ENCODE measurements at regions not wholly inside any gene's neighbourhood (a gene's known extent, or its start where the extent isn't known, plus 50 kb on each side); places are given as distances from the start of the nearest gene placed in this dataset.

DNA sequence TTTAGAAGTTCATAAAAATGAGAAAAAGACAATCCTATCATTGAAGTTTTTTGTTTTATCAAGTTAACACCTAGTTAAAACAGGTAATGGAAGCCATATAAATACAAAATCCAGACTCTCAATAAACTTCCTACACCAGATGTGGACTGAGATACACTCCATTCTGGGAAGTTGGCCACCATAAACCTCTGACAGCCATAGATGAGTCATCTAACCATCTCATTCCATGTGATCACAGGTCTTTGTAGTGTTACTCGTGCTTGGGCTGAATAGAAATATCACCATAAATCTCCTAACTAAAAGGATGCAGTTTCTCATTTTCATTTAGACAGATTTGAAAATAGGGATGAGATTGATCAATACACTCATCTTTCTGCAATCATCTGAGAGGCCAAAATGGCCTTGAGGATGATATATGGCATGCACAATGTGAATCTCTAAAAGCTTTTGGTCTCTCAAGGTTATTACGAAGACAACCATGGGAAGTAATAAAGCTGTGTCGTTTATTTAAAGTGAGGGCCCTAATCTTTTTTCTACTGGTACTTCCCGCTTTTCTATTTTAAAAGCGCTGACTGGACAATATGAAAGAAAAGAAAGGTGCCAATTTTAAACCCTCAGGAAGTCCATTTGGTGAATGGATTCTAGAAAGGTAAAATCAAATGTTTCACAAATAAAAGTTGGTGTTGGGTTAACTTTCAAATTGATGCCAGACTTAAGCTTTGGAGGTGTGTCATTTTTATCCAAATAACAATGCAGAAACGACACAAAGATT is 155.5 kb downstream of the POLR2M start:
- H3K27me3 Mint-ChIP-seq (ENCODE audit: low read depth) = peaks cover 2% of the 10 kb centered on the region
- H3K4me3 Mint-ChIP-seq = no peak overlapping the region
- Histone ChIP-seq H2BK12ac (ENCODE audit: insufficient read length, low read depth, low read length) (no peak overlapping the region), H3K27ac (ENCODE audit: insufficient read length, low read depth, low read length) (no peak overlapping the region), H2AK5ac (ENCODE audit: insufficient read length, low read length) (no peak overlapping the region), H4K20me1 (ENCODE audit: control insufficient read depth, insufficient read depth, insufficient read length) (no peaks in the 10 kb centered on the region), H3K79me1 (ENCODE audit: insufficient read depth, low read depth, low read length, poor library complexity, severe bottlenecking) (no peaks in the 10 kb centered on the region), H3K9ac (ENCODE audit: extremely low read depth, insufficient read length, low read length) (no peak overlapping the region), H4K8ac (replicated peaks; ENCODE audit: insufficient read length, low read depth, low read length) (no peak overlapping the region), H2BK120ac (ENCODE audit: low read depth, low read length, poor library complexity, severe bottlenecking) (no peak overlapping the region), H3K4ac (ENCODE audit: low read depth, low read length) (no peak overlapping the region), H3K23ac (ENCODE audit: insufficient read length, low read depth, low read length) (no peak overlapping the region), H3T11ph (ENCODE audit: low read length) (no peak overlapping the region), H3K23me2 (ENCODE audit: insufficient read length, low read depth, low read length, poor library complexity, severe bottlenecking) (no peaks in the 10 kb centered on the region), H3K27me3 (ENCODE audit: insufficient read depth, low read length) (no peaks in the 10 kb centered on the region), H3K4me1 (ENCODE audit: insufficient read depth, low read length) (no peaks in the 10 kb centered on the region), H2BK5ac (ENCODE audit: insufficient read length, low read length) (no peak overlapping the region), H2AFZ (ENCODE audit: low read length) (no peak overlapping the region), H2BK20ac (ENCODE audit: low read depth, low read length, poor library complexity, severe bottlenecking) (no peak overlapping the region), H3K4me2 (ENCODE audit: insufficient read depth, insufficient read length, low read length) (no peak overlapping the region), H3K79me2 (ENCODE audit: insufficient read depth, low read length) (no peaks in the 10 kb centered on the region), H3K18ac (ENCODE audit: insufficient read length, low read depth, low read length) (no peak overlapping the region), H3K9me3 (ENCODE audit: control insufficient read depth, low read depth, low read length) (no peaks in the 10 kb centered on the region), H3K56ac (ENCODE audit: insufficient read length, low read depth, low read length) (no peak overlapping the region), H4K5ac (ENCODE audit: insufficient read length, low read depth, low read length) (no peak overlapping the region), H4K91ac (ENCODE audit: insufficient read length, low read depth, low read length) (no peak overlapping the region), H3K14ac (ENCODE audit: insufficient read depth, low read length) (no peak overlapping the region), H2BK15ac (ENCODE audit: low read depth, low read length) (no peak overlapping the region)
- H3K36me3 Mint-ChIP-seq (ENCODE audit: insufficient read depth in 1 of 3, low read depth in 3 of 3) = no peaks in the 10 kb centered on the region
- TF ChIP-seq, protein P1, sequence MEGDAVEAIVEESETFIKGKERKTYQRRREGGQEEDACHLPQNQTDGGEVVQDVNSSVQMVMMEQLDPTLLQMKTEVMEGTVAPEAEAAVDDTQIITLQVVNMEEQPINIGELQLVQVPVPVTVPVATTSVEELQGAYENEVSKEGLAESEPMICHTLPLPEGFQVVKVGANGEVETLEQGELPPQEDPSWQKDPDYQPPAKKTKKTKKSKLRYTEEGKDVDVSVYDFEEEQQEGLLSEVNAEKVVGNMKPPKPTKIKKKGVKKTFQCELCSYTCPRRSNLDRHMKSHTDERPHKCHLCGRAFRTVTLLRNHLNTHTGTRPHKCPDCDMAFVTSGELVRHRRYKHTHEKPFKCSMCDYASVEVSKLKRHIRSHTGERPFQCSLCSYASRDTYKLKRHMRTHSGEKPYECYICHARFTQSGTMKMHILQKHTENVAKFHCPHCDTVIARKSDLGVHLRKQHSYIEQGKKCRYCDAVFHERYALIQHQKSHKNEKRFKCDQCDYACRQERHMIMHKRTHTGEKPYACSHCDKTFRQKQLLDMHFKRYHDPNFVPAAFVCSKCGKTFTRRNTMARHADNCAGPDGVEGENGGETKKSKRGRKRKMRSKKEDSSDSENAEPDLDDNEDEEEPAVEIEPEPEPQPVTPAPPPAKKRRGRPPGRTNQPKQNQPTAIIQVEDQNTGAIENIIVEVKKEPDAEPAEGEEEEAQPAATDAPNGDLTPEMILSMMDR (conservative IDR thresholded peaks at IDR 0.05) = no peak
- WGBS (ENCODE audit: extremely low coverage, insufficient read length, low lambda C conversion rate) = no CpG with 5 or more reads among the region's 6 CpGs
- H3K9me3 Mint-ChIP-seq = no peaks in the 10 kb centered on the region
- no peak overlapping the region for H3K27ac Mint-ChIP-seq
- peaks cover 0 to 7% of the 10 kb centered on the region in 2 experiments; a peak in 1 of 4 replicates for H3K4me1 Mint-ChIP-seq
- DNase-seq = no peak
